ENCODE measurements at regions not wholly inside any gene's neighbourhood (a gene's known extent, or its start where the extent isn't known, plus 50 kb on each side); places are given as distances from the start of the nearest gene placed in this dataset.

GRCh38 chr14:97462081-97462480 lies 664.9 kb downstream of the VRK1 start:
- TF ChIP-seq ZNF549 (tag by site-specific recombination; IDR thresholded peaks at IDR 0.05) = no peak
- TF ChIP-seq ZNF548 (tag by site-specific recombination; IDR thresholded peaks at IDR 0.05) = no peak
- TF ChIP-seq ZNF121 (tag by site-specific recombination; IDR thresholded peaks at IDR 0.05) = no peak
- TF ChIP-seq CTCF (tag by site-specific recombination; IDR thresholded peaks at IDR 0.05) = no peak
- no peak for TF ChIP-seq ZNF791 (tag by site-specific recombination; IDR thresholded peaks at IDR 0.05)
